GM19395 (cell line): ENCODE measurements at regions not wholly inside any gene's neighbourhood (a gene's known extent, or its start where the extent isn't known, plus 50 kb on each side); places are given as distances from the start of the nearest gene placed in this dataset.
"Not testable (repeated sequence)": the region's sequence is repeated elsewhere in the genome, so short reads cannot be mapped to it uniquely, and the experiment has no call there.

Experiments used
- ATAC-seq: cut with Tn5 transposase; IDR thresholded peaks from one replicate; pipeline ENCODE4 v1.9.1; 2021; ENCODE audit warnings: mild to moderate bottlenecking, moderate library complexity; ENCODE audit not compliant: unreplicated experiment

- no peak for ATAC-seq
Measured at GRCh38 chr4:148692242-148692641, 250.0 kb upstream of the NR3C2 start.

- ATAC-seq, result no peak
Measured at GRCh38 chr4:148686449-148686848, 244.2 kb upstream of the NR3C2 start.

DNA sequence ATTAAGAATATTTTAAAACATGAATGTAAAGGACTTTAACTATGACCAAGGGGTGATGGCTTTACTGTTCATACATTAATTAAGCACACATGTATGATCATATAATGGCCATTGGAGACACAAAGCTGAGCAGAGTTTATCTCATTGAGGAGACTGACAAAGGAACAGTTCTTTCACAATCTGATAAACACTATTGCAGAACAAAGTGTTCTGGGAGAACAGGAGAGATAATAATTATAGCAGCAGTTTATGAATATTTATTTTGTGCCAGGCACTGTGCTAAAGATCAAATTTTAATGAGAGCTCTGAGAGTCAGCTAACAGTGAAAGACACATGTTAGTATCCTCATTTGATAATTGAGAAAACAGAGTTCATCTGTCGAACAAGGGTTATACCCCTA lies 242.4 kb upstream of the NR3C2 start:
- no peak for ATAC-seq

DNA sequence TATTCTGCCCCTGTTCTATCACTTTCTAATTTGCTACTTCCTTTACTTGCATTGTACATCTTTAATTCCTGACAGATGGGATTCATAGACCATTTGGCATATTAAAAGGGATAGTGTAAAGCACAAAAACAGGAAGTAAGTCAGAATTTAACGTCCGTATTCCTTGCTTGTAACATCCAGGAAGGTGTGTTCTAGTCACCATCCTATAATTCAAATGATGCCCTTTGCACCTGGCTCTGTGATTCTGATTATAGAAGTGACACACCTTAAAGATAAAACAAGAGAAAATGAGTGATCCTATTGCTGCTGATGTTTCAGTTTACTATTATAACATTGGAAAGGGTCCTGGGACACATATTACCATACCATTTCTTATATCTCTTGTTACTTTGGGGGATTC lies 238.7 kb upstream of the NR3C2 start:
- ATAC-seq, result no peak

DNA sequence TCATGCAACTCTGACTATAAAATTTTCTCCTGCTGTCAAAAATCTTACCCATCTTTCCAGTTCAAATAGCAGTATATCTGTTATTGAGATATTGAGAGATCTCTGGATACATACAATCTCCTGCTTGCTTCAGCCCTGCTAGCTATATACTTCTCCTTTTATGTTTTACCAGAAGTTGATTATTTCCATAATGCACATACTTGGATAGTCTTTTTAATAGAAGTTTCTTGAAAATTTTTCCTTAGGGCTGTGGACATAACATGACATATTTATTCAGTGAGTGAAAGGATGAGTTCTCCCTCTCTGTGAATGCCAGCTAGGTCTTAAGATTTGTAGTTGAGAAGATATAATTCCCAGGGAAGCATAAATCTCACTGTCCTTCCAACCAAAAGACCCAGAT lies 234.1 kb upstream of the NR3C2 start:
- no peak for ATAC-seq

- ATAC-seq, result no peak
Measured at GRCh38 chr4:148674876-148675275, 232.7 kb upstream of the NR3C2 start.

GRCh38 chr4:148664636-148665035 lies 222.4 kb upstream of the NR3C2 start:
- no peak for ATAC-seq

DNA sequence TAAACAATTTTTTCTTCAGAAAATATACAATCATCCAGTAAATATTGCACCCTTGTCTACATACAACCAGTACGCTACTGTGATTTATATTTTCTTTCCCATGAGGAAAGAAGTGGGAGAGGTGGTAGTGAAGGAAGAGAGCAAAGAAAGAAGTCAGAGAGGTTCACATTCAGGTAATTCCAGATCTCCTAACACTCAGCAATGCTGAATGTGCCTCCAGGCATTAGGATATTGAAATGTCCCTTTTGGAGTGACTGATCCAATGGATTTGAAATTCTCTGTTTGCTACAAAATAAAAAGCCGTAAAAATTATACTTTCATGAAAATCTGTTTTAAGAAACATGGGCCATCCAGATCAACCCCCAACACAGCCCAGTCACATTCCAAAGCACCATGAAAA lies 211.9 kb upstream of the NR3C2 start:
- ATAC-seq, result no peak

DNA sequence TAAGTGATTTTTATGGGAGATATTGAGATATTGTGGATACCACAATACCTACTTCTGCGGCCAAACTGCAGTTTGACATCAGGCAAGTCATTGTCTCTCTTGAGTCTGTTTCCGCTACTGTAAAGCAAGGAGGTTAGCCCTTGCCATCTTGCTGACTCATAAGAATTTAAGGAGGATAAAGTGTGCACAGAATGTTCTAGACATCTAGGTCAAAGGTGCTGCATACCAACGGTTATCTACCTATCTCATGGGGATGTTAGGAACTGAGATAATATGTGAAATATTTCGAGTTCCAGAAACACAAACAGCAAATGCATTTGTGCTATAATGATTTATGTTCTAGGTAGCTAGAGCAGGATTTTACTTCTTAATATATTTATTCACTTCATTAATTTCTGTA lies 211.5 kb upstream of the NR3C2 start:
- no peak for ATAC-seq

DNA sequence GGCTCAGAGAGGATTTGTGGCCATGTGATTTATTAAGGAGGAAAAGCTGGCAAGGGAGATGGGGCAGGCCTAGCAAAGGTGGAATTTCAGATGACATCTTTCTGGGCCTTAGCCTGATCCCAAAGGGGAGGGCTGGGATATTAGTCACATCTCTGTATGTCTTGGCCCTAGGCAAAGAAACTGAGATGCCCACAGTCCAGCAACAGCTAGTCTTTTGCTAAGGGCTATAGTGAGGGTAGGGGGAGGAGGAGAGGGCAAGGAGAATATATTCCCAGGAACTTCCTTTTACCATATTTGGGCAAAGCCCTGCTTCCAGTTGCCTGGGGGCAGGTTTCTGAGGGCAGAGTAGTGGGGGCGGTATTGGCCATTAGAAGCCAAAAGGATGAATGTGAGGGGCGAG lies 209.8 kb upstream of the NR3C2 start:
- ATAC-seq, result no peak

DNA sequence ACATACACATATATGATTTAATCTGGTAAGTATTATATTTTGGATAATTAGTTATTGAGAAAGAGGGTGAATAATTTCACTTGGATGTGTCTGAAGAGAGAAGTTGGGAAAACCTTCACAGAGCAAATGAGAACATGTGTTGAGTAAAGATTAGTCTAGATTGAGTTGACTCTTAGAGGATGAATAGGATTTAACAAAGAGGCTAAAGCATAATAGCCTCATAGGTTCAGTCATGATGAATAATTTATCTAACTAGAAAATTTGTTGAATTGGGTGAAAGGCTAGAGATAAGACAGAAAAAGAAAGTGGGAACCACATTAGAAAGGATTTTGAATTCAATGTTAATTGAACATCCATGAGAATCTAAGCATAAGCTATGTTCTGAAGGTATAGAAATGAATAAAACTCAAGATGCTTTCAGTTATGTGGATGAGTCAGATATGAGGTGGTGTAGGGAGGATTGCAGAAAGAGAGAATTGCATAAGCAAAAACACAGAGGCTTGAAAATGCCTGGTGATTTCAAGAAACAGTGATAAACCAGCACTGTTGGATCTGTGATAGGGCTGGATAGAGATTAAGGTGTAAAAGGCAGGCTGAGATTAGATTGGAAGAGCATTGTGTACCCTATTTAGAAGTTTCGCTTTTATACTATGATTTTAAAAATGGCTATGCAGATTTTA lies 207.6 kb upstream of the NR3C2 start:
- ATAC-seq, result no peak

- ATAC-seq, result no peak
Measured at GRCh38 chr4:148643851-148644250, 201.6 kb upstream of the NR3C2 start.

DNA sequence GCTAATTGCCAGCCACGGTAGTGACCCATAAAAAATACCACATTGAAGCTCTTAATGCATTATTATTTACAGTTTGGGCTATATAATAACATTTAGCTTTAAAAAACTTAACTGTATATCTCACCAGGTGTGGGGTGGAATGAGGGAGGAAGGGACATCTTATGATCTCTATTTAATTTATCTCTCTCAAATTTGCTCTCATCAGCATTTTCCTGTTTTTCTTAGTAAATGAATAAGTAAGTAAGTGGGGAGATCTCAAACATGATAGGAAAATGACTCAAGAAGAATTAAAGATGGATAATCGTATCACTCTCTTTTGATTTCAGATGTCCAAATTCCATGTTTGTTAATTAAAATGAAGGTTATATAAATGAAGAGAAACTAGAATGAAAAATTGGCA lies 200.7 kb upstream of the NR3C2 start:
- ATAC-seq, result no peak

DNA sequence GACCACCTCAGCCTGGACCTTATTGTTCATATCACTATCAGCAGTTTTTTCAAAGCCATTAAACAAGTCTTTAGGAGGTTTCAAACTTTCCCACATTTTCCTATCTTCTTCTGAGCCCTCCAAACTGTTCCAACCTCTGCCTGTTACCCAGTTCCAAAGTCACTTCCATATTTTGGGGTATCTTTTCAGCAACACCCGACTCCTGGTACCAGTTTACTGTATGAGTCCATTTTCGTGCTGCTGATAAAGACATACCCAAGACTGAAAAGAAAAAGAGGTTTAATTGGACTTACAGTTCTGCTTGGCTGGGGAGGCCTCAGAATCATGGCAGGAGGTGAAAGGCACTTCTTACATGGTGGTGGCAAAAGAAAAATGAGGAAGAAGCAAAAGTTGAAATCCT lies 195.9 kb upstream of the NR3C2 start:
- ATAC-seq, result not testable (repeated sequence)

DNA sequence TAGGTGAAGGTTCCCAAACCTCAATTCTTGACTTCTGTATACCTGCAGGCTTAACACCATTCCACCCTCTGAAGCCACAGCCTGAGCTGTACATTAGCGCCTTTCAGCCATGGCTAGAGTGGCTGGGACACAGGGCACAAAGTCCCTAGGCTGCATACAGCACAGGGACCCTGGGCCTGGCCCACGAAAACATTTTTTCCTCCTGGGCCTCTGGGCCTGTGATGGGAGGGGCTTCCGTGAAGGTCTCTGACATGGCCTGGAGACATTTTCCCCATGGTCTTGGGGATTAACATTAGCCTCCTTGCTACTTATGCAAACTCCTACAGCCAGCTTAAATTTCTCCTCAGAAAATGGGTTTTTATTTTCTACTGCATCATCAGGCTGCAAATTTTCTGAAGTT lies 195.2 kb upstream of the NR3C2 start:
- ATAC-seq, result not testable (repeated sequence)

DNA sequence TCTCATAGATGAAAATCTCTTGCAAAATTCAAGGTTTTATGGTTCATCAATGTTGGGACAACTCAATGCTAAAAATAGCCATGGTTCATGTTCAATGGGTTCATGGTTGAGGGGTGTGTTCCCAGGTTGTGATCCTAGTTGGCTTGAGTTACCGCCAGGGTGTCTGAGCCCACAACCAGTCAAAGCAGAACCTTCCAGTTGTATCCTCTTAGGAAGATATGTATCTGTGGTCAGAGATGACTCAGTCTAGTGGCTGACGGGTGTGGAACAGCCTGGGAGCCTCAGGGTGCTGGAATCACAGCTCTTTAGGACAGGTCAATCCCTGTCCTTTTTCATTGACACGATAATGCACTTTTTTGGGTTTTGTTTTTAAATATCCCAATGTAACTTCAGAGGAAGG lies 192.3 kb upstream of the NR3C2 start:
- no peak for ATAC-seq

GRCh38 chr4:148633720-148634119 lies 191.5 kb upstream of the NR3C2 start:
- no peak for ATAC-seq

DNA sequence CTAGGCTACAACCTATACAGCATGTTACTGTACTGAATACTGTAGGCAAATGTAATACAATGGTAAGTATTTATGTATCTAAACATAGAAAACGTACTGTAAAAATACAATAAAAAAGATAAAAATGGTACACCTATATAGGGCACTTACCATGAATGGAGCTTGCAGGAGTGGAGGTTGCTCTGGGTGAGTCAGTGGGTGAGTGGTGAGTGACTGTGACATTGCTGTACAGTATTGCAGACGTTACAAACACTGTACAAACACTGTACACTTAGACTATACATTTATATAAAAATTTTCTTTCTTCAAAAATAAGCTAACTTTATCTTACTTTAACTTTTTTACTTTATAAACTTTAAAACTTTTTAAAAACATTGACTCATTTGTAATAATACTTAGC lies 190.3 kb upstream of the NR3C2 start:
- ATAC-seq, result no peak

DNA sequence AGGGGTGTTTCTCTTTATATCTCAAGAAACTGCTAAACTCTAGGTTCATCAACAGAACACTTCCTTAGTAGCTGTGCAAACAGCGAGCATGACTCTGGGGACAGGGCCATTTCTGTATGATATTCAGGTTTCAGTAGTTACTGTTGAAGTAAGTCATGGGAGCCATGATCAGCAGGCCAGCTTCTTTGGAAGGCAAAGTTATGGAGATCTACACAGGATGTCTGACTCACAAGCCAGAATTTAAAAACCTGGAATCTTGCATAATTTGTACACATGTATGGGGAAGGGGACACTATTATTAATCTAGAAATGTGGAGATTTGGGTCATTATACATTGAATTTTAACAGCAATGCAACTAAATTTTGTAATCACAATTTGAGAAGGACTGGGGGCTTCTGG lies 187.8 kb upstream of the NR3C2 start:
- ATAC-seq, result no peak

- ATAC-seq, result no peak
Measured at GRCh38 chr4:148618856-148619255, 176.6 kb upstream of the NR3C2 start.

- ATAC-seq, result no peak
Measured at GRCh38 chr4:148608968-148609367, 166.8 kb upstream of the NR3C2 start.

DNA sequence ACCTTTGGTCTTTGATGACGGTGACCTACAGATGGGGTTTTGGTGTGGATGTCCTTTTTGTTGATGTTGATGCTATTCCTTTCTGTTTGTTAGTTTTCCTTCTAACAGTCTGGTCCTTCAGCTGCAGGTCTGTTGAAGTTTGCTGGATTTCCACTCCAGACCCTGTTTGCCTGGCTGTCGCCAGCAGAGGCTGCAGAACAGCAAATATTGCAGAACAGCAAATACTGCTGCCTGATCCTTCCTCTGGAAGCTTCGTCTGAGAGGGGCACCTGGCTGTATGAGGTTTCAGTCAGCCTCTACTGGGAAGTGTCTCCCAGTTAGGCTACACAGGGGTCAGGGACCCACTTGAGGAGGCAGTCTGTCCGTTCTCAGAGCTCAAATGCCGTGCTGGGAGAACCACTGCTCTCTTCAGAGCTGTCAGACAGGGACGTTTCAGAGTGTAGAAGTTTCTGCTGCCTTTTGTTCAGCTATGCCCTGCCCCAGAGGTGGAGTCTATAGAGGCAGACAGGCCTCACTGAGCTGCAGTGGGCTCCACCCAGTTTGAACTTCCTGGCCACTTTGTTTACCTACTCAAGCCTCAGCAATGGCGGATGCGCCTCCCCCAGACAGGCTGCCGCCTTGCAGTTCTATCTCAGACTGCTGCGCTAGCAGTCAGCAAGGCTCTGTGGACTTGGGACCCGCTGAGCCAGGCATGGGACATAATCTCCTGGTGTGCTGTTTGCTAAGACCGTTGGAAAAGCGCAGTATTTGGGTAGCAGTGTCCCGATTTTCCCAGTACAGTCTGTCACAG lies 156.4 kb upstream of the NR3C2 start:
- not testable (repeated sequence) for ATAC-seq

- ATAC-seq, result no peak
Measured at GRCh38 chr4:148589182-148589581, 147.0 kb upstream of the NR3C2 start.
